GM18502 (cell line): ENCODE measurements at regions not wholly inside any gene's neighbourhood (a gene's known extent, or its start where the extent isn't known, plus 50 kb on each side); places are given as distances from the start of the nearest gene placed in this dataset.

Experiments used
- ATAC-seq: cut with Tn5 transposase; IDR thresholded peaks from one replicate; pipeline ENCODE4 v1.9.1; 2021; ENCODE audit warnings: mild to moderate bottlenecking; ENCODE audit not compliant: unreplicated experiment, poor library complexity

GRCh38 chr6:98639089-98639635 is 195.2 kb upstream of the POU3F2 start:
- ATAC-seq = no peak

- ATAC-seq = no peak
These were observed 194.0 kb upstream of the POU3F2 start for GRCh38 chr6:98640366-98640765.

GRCh38 chr6:98641949-98642719 is 192.2 kb upstream of the POU3F2 start:
- no peak for ATAC-seq

- no peak for ATAC-seq
These were observed 190.3 kb upstream of the POU3F2 start for GRCh38 chr6:98644063-98644462.

DNA sequence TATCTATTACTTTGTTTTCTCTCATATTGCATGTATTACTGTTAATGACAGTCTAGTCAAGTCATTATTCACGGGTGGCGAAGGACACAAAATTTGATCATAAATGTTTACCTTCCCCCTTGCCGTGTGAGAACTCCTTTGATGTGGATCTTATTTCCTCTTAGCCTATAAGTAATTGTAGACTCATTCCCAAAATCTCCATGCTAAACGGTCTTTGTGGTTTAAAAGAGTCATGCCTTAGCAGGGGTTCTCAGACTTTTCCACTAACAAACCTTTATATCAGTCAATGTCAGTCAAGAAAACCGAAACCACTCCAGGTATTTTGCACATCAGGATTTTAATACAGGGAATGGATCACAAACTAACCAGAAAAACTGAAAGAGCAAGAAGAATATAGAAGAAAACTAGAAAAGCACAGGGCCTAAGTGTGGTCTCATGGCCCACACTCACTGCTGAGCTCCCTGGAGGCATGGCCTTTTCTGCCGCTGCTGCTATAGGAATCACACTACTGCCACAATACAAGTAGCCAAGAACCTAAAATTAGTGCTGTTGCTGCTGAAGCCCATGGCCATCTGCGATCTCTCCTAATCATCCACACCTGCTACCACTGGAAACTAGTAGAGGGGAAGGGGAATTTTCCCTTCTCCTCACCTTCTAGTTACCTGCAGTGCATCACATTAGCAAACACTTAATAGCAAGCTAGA is 186.0 kb upstream of the POU3F2 start:
- no peak for ATAC-seq

DNA sequence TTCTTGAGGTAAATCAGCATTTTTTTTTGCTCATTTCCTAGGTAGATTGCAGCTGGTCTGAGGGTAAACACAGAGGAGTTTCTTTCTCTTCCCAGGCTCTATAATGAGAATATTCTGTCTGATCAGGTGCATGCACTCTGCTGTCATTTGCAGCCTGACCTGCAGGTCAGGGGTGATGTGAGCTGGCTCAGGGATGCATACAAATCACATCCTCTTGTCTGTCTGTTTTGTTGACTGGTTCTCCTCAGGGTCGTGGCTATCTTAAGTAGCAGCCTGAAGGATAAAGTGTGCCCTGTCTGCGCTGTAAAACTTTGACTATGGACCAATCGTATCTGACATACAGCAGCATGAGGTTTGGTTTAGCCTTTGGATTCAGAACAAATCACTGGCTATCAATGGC is 183.4 kb upstream of the POU3F2 start:
- ATAC-seq = no peak

GRCh38 chr6:98653179-98653578 is 181.2 kb upstream of the POU3F2 start:
- ATAC-seq = no peak

DNA sequence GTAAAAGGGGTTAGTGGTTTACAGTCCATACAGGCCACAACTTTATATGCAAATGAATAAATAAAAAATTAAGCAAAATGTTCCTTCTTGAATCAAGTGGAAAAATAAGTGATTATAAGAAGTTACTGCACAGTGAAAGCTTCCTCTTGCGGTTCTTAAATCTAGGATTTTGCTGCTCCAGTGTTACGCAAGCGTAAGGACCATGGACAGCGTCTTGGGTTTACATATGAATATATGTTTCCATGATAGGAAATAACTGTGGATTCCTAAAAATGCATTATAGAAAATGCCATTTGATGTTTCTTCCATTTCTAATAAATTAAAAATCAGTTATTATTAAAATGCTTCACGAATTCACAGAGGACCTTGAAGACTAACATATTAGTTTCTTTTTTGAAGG is 176.6 kb upstream of the POU3F2 start:
- no peak for ATAC-seq

DNA sequence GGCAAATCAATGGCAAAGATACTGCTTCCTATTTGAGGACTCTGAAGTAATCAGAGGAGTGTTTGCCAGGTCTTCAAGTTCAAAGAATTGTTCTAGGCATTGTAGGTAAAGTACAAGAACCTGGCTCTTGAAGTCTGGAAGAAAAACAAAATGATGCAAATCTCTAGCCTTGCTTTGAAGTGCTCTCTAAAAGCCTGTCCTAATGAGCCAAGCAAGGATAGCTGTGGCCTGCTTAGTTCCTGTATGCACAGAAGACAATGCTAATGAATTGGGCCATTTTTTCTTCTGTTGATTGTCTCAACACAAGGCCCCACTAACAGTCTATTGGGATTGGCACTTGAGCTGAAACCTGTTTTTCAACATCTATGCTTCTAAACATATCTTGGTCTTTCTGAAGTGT is 165.0 kb upstream of the POU3F2 start:
- no peak for ATAC-seq

GRCh38 chr6:98670045-98670746 is 164.2 kb upstream of the POU3F2 start:
- ATAC-seq = no peak

- ATAC-seq = no peak
These were observed 161.5 kb upstream of the POU3F2 start for GRCh38 chr6:98672681-98673475.

- peak; percentile 87 for ATAC-seq
These were observed 155.9 kb upstream of the POU3F2 start for GRCh38 chr6:98678481-98678880.

DNA sequence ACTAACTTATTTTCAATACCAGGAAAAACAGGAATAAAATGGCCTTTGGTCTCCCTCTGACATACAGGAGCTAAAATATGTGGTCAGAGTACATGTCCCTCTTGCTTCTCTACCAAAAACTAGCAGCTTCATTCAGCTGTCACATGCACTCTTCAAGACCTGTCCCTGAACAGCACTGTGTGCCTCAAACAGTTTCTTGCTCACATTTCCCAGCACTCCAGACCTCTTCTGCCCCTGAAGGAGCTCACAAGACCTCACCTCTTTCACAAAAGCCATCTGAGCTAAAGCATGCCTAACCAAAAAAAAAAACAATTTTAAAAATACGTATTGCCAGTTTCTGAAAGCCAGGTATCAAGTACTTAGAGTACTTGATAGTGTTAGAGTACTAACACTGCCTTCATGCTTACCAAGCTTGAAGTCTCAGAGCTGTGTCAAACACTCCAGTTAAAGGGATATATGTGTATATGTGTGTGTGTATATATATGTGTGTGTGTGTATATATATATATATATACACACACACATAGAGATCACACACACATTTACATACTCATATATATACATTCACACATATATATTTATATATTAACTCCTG is 148.3 kb upstream of the POU3F2 start:
- ATAC-seq = no peak

DNA sequence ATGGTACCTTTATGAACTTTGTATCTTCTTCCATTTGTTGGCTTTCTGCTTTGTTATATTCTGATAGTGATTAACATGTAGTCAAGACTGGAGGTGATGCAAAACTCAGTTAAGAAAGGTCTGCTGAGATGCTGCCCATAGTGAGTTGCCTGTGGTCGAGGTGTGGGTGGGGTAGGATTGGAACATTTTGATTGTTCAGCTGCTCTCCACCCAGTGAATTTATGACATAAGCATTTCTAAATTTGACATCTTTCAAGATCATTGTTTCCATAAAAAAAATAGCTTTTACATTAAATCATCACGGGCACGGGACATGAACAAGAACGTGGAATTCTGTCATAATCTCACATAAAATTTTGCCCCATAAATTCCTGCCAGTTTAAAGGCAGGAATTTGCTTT is 146.6 kb upstream of the POU3F2 start:
- no peak for ATAC-seq

DNA sequence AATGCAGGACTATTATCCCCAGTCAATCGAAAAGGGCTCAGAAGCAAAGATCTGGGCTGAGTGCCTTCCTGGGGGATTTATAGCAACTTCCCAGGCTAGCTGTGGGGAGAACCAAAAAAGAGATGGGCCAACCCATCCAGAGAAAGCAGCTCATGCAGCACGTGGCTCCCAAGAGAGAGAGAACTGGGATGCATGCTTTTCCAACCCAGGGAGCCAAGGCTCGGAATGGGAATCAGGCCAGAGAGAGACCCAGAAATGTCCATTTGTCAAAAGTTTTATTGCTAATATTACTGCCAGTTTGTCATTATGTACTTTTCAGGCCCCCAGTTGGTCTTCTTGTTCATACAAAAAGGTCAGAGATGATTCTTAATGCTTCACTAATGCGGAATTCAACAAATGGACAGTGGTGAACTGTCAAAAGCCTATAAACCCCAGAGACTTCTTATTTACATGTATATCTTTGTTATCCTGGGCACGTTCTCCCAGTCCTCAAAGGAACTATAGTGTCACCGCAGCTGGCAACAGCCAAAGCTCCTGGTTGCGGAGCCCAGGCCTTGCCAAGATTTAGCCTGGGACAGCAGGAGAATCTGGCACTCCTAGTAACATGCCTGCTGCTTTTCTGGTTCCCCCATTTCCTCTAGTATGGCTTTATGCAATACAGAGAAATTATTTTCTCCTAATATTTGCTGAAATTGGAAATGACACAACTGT is 139.1 kb upstream of the POU3F2 start:
- ATAC-seq = no peak

GRCh38 chr6:98711380-98711779 is 123.0 kb upstream of the POU3F2 start:
- no peak for ATAC-seq

DNA sequence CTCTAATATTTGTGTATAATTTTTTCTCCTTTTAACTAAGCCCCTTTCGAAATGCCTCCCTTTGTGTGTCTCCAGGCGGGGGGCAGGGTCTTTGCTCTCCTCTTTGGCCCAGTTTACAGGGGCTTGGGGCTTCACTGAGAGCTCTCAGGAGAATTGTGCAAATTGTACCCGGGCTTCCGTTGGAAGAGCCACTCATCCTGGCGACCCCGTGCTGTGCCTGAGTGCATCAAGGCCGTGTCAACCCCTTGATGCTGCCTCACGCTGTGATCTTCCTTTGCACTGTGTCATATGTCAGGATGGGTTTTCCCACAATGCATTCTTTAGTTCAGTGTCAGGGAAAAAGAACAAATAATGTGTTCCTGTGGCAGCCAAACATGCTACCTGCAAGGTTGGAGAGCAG is 118.0 kb upstream of the POU3F2 start:
- no peak for ATAC-seq

DNA sequence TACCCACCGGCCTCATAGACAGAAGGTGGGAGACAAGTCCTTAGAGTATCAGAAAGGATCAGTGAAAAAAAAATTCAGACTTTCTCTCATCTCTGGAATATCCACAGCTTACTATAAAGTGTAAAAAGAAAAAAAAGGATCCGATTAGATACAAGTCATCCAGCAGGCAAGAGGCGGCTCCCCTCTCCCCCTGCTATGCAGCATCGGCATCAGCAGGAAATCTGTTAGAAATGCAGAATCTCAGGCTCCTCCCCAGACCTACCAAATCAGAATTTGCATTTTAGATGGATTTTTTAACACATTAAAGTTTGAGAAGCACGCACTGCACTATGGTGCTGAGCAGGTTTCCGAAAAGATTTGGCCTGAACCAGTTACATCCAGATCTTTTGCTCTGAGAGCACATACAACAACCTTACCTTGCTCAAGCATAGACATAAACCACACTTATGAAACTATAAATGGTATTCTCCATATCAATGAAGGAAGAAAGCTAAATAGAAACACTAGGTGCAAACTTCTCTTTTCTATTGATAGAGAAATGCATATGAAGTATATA is 117.0 kb upstream of the POU3F2 start:
- ATAC-seq = no peak

GRCh38 chr6:98717988-98718387 is 116.4 kb upstream of the POU3F2 start:
- no peak for ATAC-seq
